ENCODE measurements at regions not wholly inside any gene's neighbourhood (a gene's known extent, or its start where the extent isn't known, plus 50 kb on each side); places are given as distances from the start of the nearest gene placed in this dataset.
A peak's percentile ranks its signal among the peaks of the same experiment; 100 is the strongest.

DNA sequence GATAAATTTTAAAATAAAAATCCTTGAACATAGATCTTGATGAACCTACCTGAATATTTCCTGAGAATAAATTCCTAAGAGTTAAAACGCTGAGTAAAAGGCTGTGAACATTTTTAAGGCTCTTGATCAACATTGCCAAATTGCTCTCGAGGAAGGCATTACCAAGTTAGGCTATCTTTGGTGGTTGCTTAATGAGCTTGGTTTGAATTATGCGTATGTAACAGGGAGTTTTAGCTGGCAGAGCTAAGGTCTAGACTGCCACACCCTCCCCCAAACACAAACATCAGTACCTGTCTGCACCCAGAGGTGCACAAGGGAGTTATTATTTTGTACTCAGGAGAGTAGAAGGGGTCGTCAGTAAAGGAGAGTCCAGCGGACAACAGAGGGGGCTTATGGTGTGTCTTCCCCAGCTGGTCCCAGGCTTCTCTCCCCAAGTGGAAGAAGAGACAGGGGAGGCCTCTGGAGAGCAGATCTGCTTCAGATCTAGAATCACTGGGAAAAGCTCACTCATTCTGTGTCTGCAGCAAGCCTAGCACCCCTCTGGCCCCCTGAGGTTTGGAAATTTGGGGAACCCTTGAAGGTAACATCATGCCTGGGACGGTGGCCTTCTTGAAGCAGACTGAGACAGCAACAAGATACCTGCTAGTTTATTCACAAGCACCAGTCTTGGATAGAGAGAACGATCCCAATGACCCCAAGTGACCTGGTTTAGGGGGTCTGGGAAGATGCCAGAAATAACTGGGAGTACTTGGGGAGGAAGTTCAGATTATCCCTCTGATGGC, 197.2 kb upstream of the ID2 start:
- DNase-seq (ENCODE audit: extremely low spot score), result no peak
- H3K36me3 ChIP-seq (ENCODE audit: insufficient read depth), result no peaks in the 10 kb centered on the region
- no peaks in the 10 kb centered on the region for H3K4me1 ChIP-seq (ENCODE audit: insufficient read depth)
- WGBS, result 88% methylated on average over 7 of the region's 7 CpGs
- H3K4me3 ChIP-seq (ENCODE audit: low read depth, low read length), result no peak overlapping the region
- H3K27ac ChIP-seq (ENCODE audit: low read depth), result no peak overlapping the region

- H3K4me1 ChIP-seq (ENCODE audit: insufficient read depth), result no peaks in the 10 kb centered on the region
- 81% methylated on average over 2 of the region's 2 CpGs for WGBS
- H3K36me3 ChIP-seq (ENCODE audit: insufficient read depth), result no peaks in the 10 kb centered on the region
- DNase-seq (ENCODE audit: extremely low spot score), result no peak
- no peak overlapping the region for H3K4me3 ChIP-seq (ENCODE audit: low read depth, low read length)
- no peak overlapping the region for H3K27ac ChIP-seq (ENCODE audit: low read depth)
Measured at GRCh38 chr2:8485736-8486135, 196.1 kb upstream of the ID2 start.

- 92% methylated on average over 4 of the region's 4 CpGs for WGBS
- Histone ChIP-seq H3K36me3 (ENCODE audit: insufficient read depth) (no peaks in the 10 kb centered on the region), H3K4me3 (ENCODE audit: low read depth, low read length) (no peak overlapping the region)
Measured at GRCh38 chr2:8486141-8486540, 195.7 kb upstream of the ID2 start.

GRCh38 chr2:8487461-8487932, 194.4 kb upstream of the ID2 start:
- H3K4me3 ChIP-seq (ENCODE audit: low read depth, low read length), result no peak overlapping the region
- DNase-seq (ENCODE audit: extremely low spot score), result no peak

More at GRCh38 chr2:8486141-8486540, 195.7 kb upstream of the ID2 start:
- no peaks in the 10 kb centered on the region for H3K4me1 ChIP-seq (ENCODE audit: insufficient read depth)
- no peak overlapping the region for H3K27ac ChIP-seq (ENCODE audit: low read depth)
- DNase-seq (ENCODE audit: extremely low spot score), result no peak

GRCh38 chr2:8488001-8488738, 193.7 kb upstream of the ID2 start:
- Histone ChIP-seq H3K4me3 (ENCODE audit: low read depth, low read length) (no peak overlapping the region), H3K36me3 (ENCODE audit: insufficient read depth) (no peaks in the 10 kb centered on the region), H3K27ac (ENCODE audit: low read depth) (no peak overlapping the region), H3K4me1 (ENCODE audit: insufficient read depth) (no peaks in the 10 kb centered on the region)
- WGBS, result 75% methylated on average over 23 of the region's 23 CpGs
- no peak for DNase-seq (ENCODE audit: extremely low spot score)

More at GRCh38 chr2:8487461-8487932, 194.4 kb upstream of the ID2 start:
- Histone ChIP-seq H3K36me3 (ENCODE audit: insufficient read depth) (no peaks in the 10 kb centered on the region), H3K4me1 (ENCODE audit: insufficient read depth) (no peaks in the 10 kb centered on the region), H3K27ac (ENCODE audit: low read depth) (no peak overlapping the region)
- 70% methylated on average over 16 of the region's 16 CpGs for WGBS

DNA sequence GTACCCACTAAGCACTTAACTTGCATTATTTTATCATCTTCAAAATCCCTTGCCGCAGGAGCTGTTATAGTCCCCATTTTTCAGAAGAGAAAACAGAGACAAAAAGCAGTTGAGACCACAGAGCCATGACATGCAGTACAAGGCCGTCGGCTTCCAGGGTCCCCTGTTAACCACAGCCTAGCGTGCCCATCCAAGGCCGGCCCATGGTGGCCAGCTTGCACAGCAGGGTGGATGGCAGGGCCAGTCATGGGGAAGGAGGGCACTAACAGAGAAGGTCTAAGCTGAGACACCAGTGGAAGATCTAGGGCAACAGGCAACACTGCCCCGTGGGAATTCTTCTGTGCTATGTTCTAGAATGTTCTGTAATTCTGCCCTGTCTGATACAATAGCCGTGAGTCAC, 192.6 kb upstream of the ID2 start:
- H3K36me3 ChIP-seq (ENCODE audit: insufficient read depth), result no peaks in the 10 kb centered on the region
- DNase-seq (ENCODE audit: extremely low spot score), result no peak
- H3K4me1 ChIP-seq (ENCODE audit: insufficient read depth), result no peaks in the 10 kb centered on the region
- H3K4me3 ChIP-seq (ENCODE audit: low read depth, low read length), result no peak overlapping the region
- 95% methylated on average over 7 of the region's 7 CpGs for WGBS
- no peak overlapping the region for H3K27ac ChIP-seq (ENCODE audit: low read depth)

DNA sequence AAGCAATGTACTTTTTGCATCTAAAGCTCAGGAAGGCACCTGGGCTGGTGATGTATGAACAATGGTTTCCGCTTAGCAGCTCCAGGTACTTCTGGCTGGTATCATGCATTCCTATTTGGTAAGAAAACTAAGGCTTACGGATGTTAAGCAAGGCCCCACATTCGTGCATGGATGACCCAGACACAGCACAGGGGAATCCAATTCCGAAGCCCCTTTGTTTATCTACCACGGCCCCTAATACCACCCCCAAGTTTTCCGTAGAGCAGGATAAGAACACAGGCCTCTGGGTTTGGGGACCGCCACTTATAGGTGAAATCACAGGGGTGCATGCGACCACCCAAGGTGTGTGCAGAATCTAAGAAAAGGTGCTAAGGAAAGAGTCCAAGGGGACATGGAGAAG, 192.1 kb upstream of the ID2 start:
- DNase-seq (ENCODE audit: extremely low spot score), result no peak
- Histone ChIP-seq H3K27ac (ENCODE audit: low read depth) (no peak overlapping the region), H3K4me3 (ENCODE audit: low read depth, low read length) (no peak overlapping the region), H3K4me1 (ENCODE audit: insufficient read depth) (no peaks in the 10 kb centered on the region), H3K36me3 (ENCODE audit: insufficient read depth) (no peaks in the 10 kb centered on the region)
- WGBS, result 98% methylated on average over 8 of the region's 8 CpGs

DNA sequence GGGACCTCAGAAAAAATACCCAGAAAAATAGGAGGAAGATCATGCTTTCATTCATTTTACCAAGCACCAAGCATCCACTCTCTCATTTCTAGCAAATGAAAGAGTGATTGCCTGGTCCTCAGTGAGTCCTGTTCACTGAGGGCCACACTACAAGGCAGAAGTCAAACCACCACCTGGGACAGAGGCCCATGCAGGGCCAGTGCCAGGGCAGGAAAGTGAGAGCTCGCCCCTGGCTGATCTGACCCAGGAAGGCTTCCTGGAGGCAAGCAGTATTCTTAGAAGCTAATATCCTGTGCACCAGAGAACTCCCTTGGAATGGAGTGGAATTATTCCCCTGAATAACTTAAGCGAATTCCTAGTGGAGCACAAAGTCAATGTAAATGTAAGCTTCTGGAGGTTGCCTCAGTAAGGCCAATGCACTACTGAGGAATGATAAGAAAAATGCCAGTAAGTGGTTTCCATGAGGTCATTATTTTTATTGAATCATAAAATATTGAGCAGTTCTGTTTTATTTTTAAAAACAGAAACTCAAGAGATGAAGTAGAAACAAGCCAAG, 191.6 kb upstream of the ID2 start:
- Histone ChIP-seq H3K36me3 (ENCODE audit: insufficient read depth) (no peaks in the 10 kb centered on the region), H3K27ac (ENCODE audit: low read depth) (no peak overlapping the region), H3K4me3 (ENCODE audit: low read depth, low read length) (no peak overlapping the region), H3K4me1 (ENCODE audit: insufficient read depth) (no peaks in the 10 kb centered on the region)
- 97% methylated on average over 2 of the region's 2 CpGs for WGBS
- no peak for DNase-seq (ENCODE audit: extremely low spot score)

DNA sequence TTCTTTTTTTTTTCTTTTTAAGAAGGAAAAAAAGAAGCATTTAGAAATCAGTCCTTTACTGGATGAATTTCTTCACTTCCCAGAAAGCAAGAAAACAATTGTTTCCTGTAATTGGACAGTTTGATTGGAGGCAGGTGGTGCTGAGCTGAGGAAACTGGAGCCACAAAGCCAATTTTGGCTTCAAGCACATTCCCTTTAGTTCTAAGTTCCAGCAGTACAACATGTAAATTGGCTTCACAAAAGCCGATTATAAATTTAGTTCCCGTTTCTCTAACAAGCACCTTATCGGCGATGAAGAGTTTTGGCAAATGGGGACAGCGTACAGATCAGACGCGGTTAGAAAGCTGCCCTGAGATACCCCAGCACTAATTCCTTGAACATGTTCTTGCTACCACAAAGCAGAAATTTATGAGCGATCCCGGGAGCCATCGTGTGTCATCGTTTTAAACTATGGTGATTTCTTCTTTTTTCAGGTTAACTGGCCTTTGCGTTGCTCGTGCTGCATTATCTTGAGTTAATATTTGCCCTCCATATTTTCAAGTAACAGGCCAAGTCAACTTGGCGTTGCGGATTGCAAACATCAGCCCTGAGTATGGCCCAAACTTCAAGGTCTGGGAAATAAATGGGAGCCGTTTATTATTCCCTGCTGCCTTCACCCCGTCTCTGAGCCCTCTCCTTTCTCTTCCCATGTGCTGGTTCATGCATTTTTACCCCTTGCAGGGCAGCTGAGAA, 190.4 kb upstream of the ID2 start:
- peak; percentile 62 for DNase-seq (ENCODE audit: extremely low spot score)
- H3K27ac ChIP-seq (ENCODE audit: low read depth), result no peak overlapping the region

DNA sequence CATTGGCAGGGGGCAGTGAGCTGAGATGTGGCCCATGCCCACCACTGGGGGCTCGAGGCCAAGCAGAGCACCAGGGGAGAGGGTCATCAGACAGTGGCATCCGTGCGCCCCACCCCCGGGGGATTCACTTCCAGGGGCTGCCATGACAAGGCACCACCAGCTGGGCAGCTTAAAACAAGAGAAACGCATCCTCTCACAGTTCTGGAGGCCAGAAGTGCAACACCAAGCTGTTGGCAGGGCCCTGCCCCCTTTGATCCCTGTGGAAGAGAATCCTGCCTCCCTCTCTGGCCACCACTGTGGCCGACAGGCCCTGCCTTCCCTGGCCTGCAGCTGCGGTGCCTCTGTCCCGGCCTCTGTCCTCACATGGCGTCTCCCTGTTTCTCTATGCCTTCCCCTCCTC, 187.7 kb upstream of the ID2 start:
- H3K4me1 ChIP-seq (ENCODE audit: insufficient read depth), result no peaks in the 10 kb centered on the region
- H3K4me3 ChIP-seq (ENCODE audit: low read depth, low read length), result no peak overlapping the region
- WGBS, result 95% methylated on average over 9 of the region's 9 CpGs
- no peak for DNase-seq (ENCODE audit: extremely low spot score)
- no peak overlapping the region for H3K27ac ChIP-seq (ENCODE audit: low read depth)
- no peaks in the 10 kb centered on the region for H3K36me3 ChIP-seq (ENCODE audit: insufficient read depth)

More for the DNA sequence above, 190.4 kb upstream of the ID2 start:
- WGBS, result 55% methylated on average over 17 of the region's 17 CpGs
- H3K4me1 ChIP-seq (ENCODE audit: insufficient read depth), result no peaks in the 10 kb centered on the region
- no peaks in the 10 kb centered on the region for H3K36me3 ChIP-seq (ENCODE audit: insufficient read depth)
- no peak overlapping the region for H3K4me3 ChIP-seq (ENCODE audit: low read depth, low read length)

GRCh38 chr2:8494589-8494988, 187.3 kb upstream of the ID2 start:
- Histone ChIP-seq H3K4me1 (ENCODE audit: insufficient read depth) (no peaks in the 10 kb centered on the region), H3K27ac (ENCODE audit: low read depth) (no peak overlapping the region), H3K4me3 (ENCODE audit: low read depth, low read length) (no peak overlapping the region), H3K36me3 (ENCODE audit: insufficient read depth) (no peaks in the 10 kb centered on the region)
- no peak for DNase-seq (ENCODE audit: extremely low spot score)
- WGBS, result 81% methylated on average over 3 of the region's 3 CpGs

DNA sequence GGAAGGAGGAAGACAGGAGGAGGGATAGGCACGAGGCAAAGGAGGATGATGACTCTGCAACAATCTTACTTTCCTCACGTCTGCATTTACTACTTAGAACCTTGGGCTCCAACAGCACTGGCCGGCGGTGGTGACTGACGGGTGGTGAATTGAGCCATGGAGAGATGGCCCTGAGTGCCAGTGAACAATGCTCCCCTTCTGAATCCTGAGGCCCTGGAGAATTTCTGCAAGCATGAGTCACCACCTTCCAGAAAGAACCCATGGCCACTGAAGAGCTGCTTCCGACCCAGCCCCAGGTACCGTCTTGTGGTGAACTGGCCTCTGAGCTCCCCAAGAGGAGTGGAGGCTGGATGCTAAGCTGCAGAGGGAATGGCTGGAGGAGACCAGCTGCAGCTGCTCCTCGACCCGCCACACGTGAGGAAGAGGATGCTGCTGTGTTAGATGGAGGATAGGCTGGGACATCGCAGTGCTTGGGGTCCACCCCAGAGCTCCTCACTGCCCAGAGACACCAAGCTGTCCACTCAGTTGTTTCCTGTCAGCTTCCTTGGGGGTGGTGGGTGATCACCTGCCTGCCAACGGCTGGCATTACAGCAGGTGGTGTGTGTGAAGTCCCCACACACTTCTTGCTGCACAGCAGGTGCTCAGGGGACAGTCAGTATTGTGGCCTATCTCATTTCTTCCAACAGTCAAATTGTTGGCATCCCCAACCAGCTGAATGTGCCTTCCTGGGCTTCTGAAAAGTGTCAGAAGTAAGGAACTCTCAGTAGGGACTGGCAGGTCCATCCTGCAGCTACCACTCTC, 186.5 kb upstream of the ID2 start:
- DNase-seq (ENCODE audit: extremely low spot score), result no peak
- Histone ChIP-seq H3K4me3 (ENCODE audit: low read depth, low read length) (no peak overlapping the region), H3K27ac (ENCODE audit: low read depth) (no peak overlapping the region), H3K36me3 (ENCODE audit: insufficient read depth) (no peaks in the 10 kb centered on the region), H3K4me1 (ENCODE audit: insufficient read depth) (no peaks in the 10 kb centered on the region)
- 94% methylated on average over 12 of the region's 12 CpGs for WGBS

DNA sequence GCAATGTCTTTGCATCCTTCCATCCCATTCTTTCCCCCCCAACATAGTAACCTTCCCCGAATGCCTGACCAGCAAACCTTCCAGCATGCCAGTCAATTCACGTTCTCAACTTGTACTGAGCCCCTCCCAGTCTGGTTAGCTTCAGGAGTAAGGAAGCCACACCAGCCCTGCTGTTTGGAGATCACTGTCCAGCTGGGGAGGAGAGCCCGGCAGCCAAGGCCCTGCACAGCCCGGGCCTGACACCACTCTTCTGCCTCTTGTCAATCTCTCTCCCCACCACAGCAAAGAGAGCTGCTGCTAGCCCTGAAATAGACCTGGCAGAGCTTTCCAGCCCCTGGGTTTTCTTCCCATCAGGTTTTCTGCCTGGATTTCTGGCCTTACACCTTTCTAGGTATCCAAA, 185.8 kb upstream of the ID2 start:
- WGBS, result 70% methylated on average over 4 of the region's 4 CpGs

More for the DNA sequence above, 185.8 kb upstream of the ID2 start:
- H3K4me1 ChIP-seq (ENCODE audit: insufficient read depth), result no peaks in the 10 kb centered on the region
- no peak for DNase-seq (ENCODE audit: extremely low spot score)
- H3K27ac ChIP-seq (ENCODE audit: low read depth), result no peak overlapping the region
- H3K36me3 ChIP-seq (ENCODE audit: insufficient read depth), result no peaks in the 10 kb centered on the region
- no peak overlapping the region for H3K4me3 ChIP-seq (ENCODE audit: low read depth, low read length)
